Activated T-cell treated with anti-CD3 and anti-CD28 coated beads, Interleukin-2, amount 50 U/mL, for 48 hours (primary cell): ENCODE measurements at regions not wholly inside any gene's neighbourhood (a gene's known extent, or its start where the extent isn't known, plus 50 kb on each side); places are given as distances from the start of the nearest gene placed in this dataset.

Source experiments
- DNase-seq, 2 experiments: peaks; one replicate each; pipeline ENCODE4 v3.0.0-alpha.2; 2020

GRCh38 chr2:220002699-220003098, 375.3 kb downstream of the SLC4A3 start:
- no peak for DNase-seq

GRCh38 chr2:220005362-220005761, 377.9 kb downstream of the SLC4A3 start:
- no peak for DNase-seq

- no peak for DNase-seq
Measured at GRCh38 chr2:220006152-220006621, 378.8 kb downstream of the SLC4A3 start.

GRCh38 chr2:220011859-220012258, 384.4 kb downstream of the SLC4A3 start:
- no peak for DNase-seq

- DNase-seq, result no peak
Measured at GRCh38 chr2:220014961-220015360, 387.5 kb downstream of the SLC4A3 start.

GRCh38 chr2:220015576-220015975, 388.1 kb downstream of the SLC4A3 start:
- DNase-seq, result no peak

GRCh38 chr2:220025207-220025606, 397.8 kb downstream of the SLC4A3 start:
- no peak for DNase-seq

- DNase-seq, result no peak
Measured at GRCh38 chr2:220029013-220029412, 401.6 kb downstream of the SLC4A3 start.

- no peak for DNase-seq
Measured at GRCh38 chr2:220033546-220033945, 406.1 kb downstream of the SLC4A3 start.

- no peak for DNase-seq
Measured at GRCh38 chr2:220034426-220035130, 407.1 kb downstream of the SLC4A3 start.

GRCh38 chr2:220036431-220036830, 409.0 kb downstream of the SLC4A3 start:
- DNase-seq, result no peak

- DNase-seq, result no peak
Measured at GRCh38 chr2:220040346-220040745, 412.9 kb downstream of the SLC4A3 start.

- no peak for DNase-seq
Measured at GRCh38 chr2:220041447-220041846, 414.0 kb downstream of the SLC4A3 start.

- no peak for DNase-seq
Measured at GRCh38 chr2:220043155-220043989, 415.9 kb downstream of the SLC4A3 start.

GRCh38 chr2:220043990-220044335, 416.5 kb downstream of the SLC4A3 start:
- no peak for DNase-seq

GRCh38 chr2:220044383-220044782, 417.0 kb downstream of the SLC4A3 start:
- no peak for DNase-seq

- no peak for DNase-seq
Measured at GRCh38 chr2:220046507-220046906, 419.1 kb downstream of the SLC4A3 start.

- no peak for DNase-seq
Measured at GRCh38 chr2:220051716-220052115, 424.3 kb downstream of the SLC4A3 start.

- no peak for DNase-seq
Measured at GRCh38 chr2:220053919-220054318, 426.5 kb downstream of the SLC4A3 start.

GRCh38 chr2:220057391-220057790, 430.0 kb downstream of the SLC4A3 start:
- DNase-seq, result no peak

- no peak for DNase-seq
Measured at GRCh38 chr2:220057916-220058315, 430.5 kb downstream of the SLC4A3 start.

- no peak for DNase-seq
Measured at GRCh38 chr2:220064111-220065030, 436.9 kb downstream of the SLC4A3 start.

- DNase-seq, result no peak
Measured at GRCh38 chr2:220065581-220065980, 438.2 kb downstream of the SLC4A3 start.
